AG09319 (cell line): ENCODE measurements at regions not wholly inside any gene's neighbourhood (a gene's known extent, or its start where the extent isn't known, plus 50 kb on each side); places are given as distances from the start of the nearest gene placed in this dataset.
"Not testable (repeated sequence)": the region's sequence is repeated elsewhere in the genome, so short reads cannot be mapped to it uniquely, and the experiment has no call there.

Source experiments
- DNase-seq: peaks from one replicate; pipeline ENCODE4 v3.0.0-alpha.2; 2010; ENCODE audit warnings: low read depth; ENCODE audit errors: extremely low read depth
- CTCF ChIP-seq: IDR thresholded peaks from 2 replicates; pipeline ENCODE4 v1.5.1; 2011; ENCODE audit warnings: low read depth, mild to moderate bottlenecking, inconsistent platforms, low read length, moderate library complexity

- DNase-seq: not testable (repeated sequence)
Observed at GRCh38 chr7:150044771-150045170, 171.0 kb downstream of the ATP6V0E2 start.

GRCh38 chr7:150045596-150045995 is 171.8 kb downstream of the ATP6V0E2 start:
- DNase-seq: not testable (repeated sequence)

- DNase-seq: not testable (repeated sequence)
Observed at GRCh38 chr7:150046290-150047194, 172.8 kb downstream of the ATP6V0E2 start.

- DNase-seq: not testable (repeated sequence)
Observed at GRCh38 chr7:150047329-150047728, 173.6 kb downstream of the ATP6V0E2 start.

GRCh38 chr7:150047772-150048171 is 174.0 kb downstream of the ATP6V0E2 start:
- not testable (repeated sequence) for DNase-seq

- DNase-seq: not testable (repeated sequence)
Observed at GRCh38 chr7:150048244-150049011, 174.7 kb downstream of the ATP6V0E2 start.

GRCh38 chr7:150049012-150049655 is 175.4 kb downstream of the ATP6V0E2 start:
- DNase-seq: not testable (repeated sequence)

- not testable (repeated sequence) for DNase-seq
Observed at GRCh38 chr7:150053396-150053795, 179.6 kb downstream of the ATP6V0E2 start.

GRCh38 chr7:150054242-150054641 is 180.5 kb downstream of the ATP6V0E2 start:
- DNase-seq: not testable (repeated sequence)

- not testable (repeated sequence) for DNase-seq
- peak; percentile 16 for TF ChIP-seq CTCF
Observed at GRCh38 chr7:150060259-150061221, 186.8 kb downstream of the ATP6V0E2 start.

- not testable (repeated sequence) for DNase-seq
Observed at GRCh38 chr7:150063195-150063594, 189.4 kb downstream of the ATP6V0E2 start.

GRCh38 chr7:150069555-150070313 is 196.0 kb downstream of the ATP6V0E2 start:
- not testable (repeated sequence) for DNase-seq

GRCh38 chr7:150077543-150077942 is 203.8 kb downstream of the ATP6V0E2 start:
- DNase-seq: not testable (repeated sequence)

- DNase-seq: not testable (repeated sequence)
Observed at GRCh38 chr7:150081865-150082264, 208.1 kb downstream of the ATP6V0E2 start.

GRCh38 chr7:150084724-150085123 is 211.0 kb downstream of the ATP6V0E2 start:
- DNase-seq: not testable (repeated sequence)

GRCh38 chr7:150087478-150087877 is 213.7 kb downstream of the ATP6V0E2 start:
- not testable (repeated sequence) for DNase-seq

GRCh38 chr7:150089139-150089538 is 215.4 kb downstream of the ATP6V0E2 start:
- DNase-seq: not testable (repeated sequence)

GRCh38 chr7:150090776-150091175 is 217.0 kb downstream of the ATP6V0E2 start:
- not testable (repeated sequence) for DNase-seq
